PFSK-1 (cell line): ENCODE measurements at regions not wholly inside any gene's neighbourhood (a gene's known extent, or its start where the extent isn't known, plus 50 kb on each side); places are given as distances from the start of the nearest gene placed in this dataset.

Experiments
- POLR2AphosphoS5 ChIP-seq: IDR thresholded peaks from 2 replicates; pipeline ENCODE4 v1.6.1; 2012; ENCODE audit warnings: low read depth, mild to moderate bottlenecking, control low read depth, low read length, moderate library complexity
- REST ChIP-seq, 2 experiments: IDR thresholded peaks; 2 replicates each; pipeline versions ENCODE4 v1.6.1 to v1.8.0; 2011 to 2012; ENCODE audit warnings: low read depth in 2 of 2, low read length in 2 of 2, control low read depth in 1 of 2, inconsistent platforms in 1 of 2, mild to moderate bottlenecking in 1 of 2, moderate library complexity in 1 of 2; ENCODE audit not compliant: insufficient read depth in 1 of 2
- SIN3A ChIP-seq: IDR thresholded peaks from 2 replicates; pipeline ENCODE4 v1.6.1; 2012; ENCODE audit warnings: mild to moderate bottlenecking, low read length, moderate library complexity, borderline replicate concordance; ENCODE audit not compliant: insufficient read depth
- TAF1 ChIP-seq: IDR thresholded peaks from 2 replicates; pipeline ENCODE4 v1.6.1; 2012; ENCODE audit warnings: low read length, control low read depth, borderline replicate concordance; ENCODE audit not compliant: insufficient read depth

GRCh38 chr12:58647495-58647894, 272.8 kb downstream of the LRIG3 start:
- no peak for TF ChIP-seq REST (IDR thresholded peaks at IDR 0.05; ENCODE audit: insufficient read depth in 1 of 2, low read depth in 2 of 2, low read length in 2 of 2)
- no peak for TF ChIP-seq SIN3A
- TF ChIP-seq POLR2AphosphoS5, result no peak
- no peak for TF ChIP-seq TAF1
